GM23338 (cell line): ENCODE measurements at regions not wholly inside any gene's neighbourhood (a gene's known extent, or its start where the extent isn't known, plus 50 kb on each side); places are given as distances from the start of the nearest gene placed in this dataset.

Experiments used
- ATAC-seq: fragments of 200-7000 bp; cut with Tn5 transposase; 3 replicates; pipeline ENCODE4 v1.9.1; 2020
- DNase-seq: peaks from one replicate; pipeline ENCODE4 v3.0.0-alpha.2; 2015; ENCODE audit warnings: low spot score
- H2AFZ ChIP-seq: fragments of 200-600 bp; sonication (generic); 2 replicates; pipeline ENCODE4 v1.8.0; 2016; ENCODE audit warnings: antibody characterized with exemption, mild to moderate bottlenecking, moderate library complexity
- H3F3A ChIP-seq: fragments of 200-600 bp; sonication (generic); replicated peaks from 2 replicates; pipeline ENCODE4 v1.8.0; 2017; ENCODE audit warnings: antibody characterized with exemption, mixed run types, low read depth
- H3K27ac ChIP-seq: fragments of 200-600 bp; sonication (generic); 2 replicates; pipeline ENCODE4 v1.6.1; 2016; ENCODE audit warnings: low read depth
- H3K27me3 ChIP-seq: fragments of 200-600 bp; sonication (generic); 2 replicates; pipeline ENCODE4 v1.8.0; 2016; ENCODE audit warnings: mild to moderate bottlenecking, mixed run types, moderate library complexity; ENCODE audit not compliant: insufficient read depth
- H3K36me3 ChIP-seq: fragments of 200-600 bp; sonication (generic); 2 replicates; pipeline ENCODE4 v1.8.0; 2016; ENCODE audit warnings: mild to moderate bottlenecking; ENCODE audit not compliant: insufficient read depth
- H3K4me1 ChIP-seq: fragments of 200-600 bp; sonication (generic); 2 replicates; pipeline ENCODE4 v1.8.0; 2016; ENCODE audit warnings: mild to moderate bottlenecking, moderate library complexity; ENCODE audit not compliant: insufficient read depth
- H3K4me2 ChIP-seq: fragments of 200-600 bp; sonication (generic); 2 replicates; pipeline ENCODE4 v1.7.1; 2017; ENCODE audit warnings: mixed run types
- H3K4me3 ChIP-seq: fragments of 200-600 bp; sonication (generic); 2 replicates; pipeline ENCODE4 v1.6.1; 2016; ENCODE audit warnings: mixed run types
- H3K79me2 ChIP-seq: fragments of 200-600 bp; sonication (generic); replicated peaks from 2 replicates; pipeline ENCODE4 v1.8.0; 2017; ENCODE audit warnings: mild to moderate bottlenecking; ENCODE audit not compliant: insufficient read depth
- H3K9me2 ChIP-seq: fragments of 200-600 bp; sonication (generic); 2 replicates; pipeline ENCODE4 v1.8.0; 2017; ENCODE audit not compliant: insufficient read depth
- H4K20me1 ChIP-seq: fragments of 200-600 bp; sonication (generic); replicated peaks from 2 replicates; pipeline ENCODE4 v1.8.0; 2017; ENCODE audit warnings: mild to moderate bottlenecking; ENCODE audit not compliant: insufficient read depth
- H3K27ac Mint-ChIP-seq: 2 replicates; pipeline ENCODE4 v1.8.0; 2020; ENCODE audit warnings: inconsistent platforms, mild to moderate bottlenecking, moderate library complexity, mixed read lengths
- H3K27me3 Mint-ChIP-seq: 3 replicates; pipeline ENCODE4 v1.8.0; 2022; ENCODE audit warnings: low read depth, mild to moderate bottlenecking, moderate library complexity, mixed read lengths, inconsistent platforms; ENCODE audit not compliant: insufficient read depth, poor library complexity
- H3K36me3 Mint-ChIP-seq: 3 replicates; pipeline ENCODE4 v1.8.0; 2021; ENCODE audit warnings: low read depth, mild to moderate bottlenecking, inconsistent platforms, moderate library complexity, mixed read lengths
- H3K4me1 Mint-ChIP-seq: 3 replicates; pipeline ENCODE4 v1.8.0; 2020; ENCODE audit warnings: mild to moderate bottlenecking, inconsistent platforms, mixed read lengths
- H3K4me3 Mint-ChIP-seq: 3 replicates; pipeline ENCODE4 v1.8.0; 2021; ENCODE audit warnings: moderate library complexity, mild to moderate bottlenecking, inconsistent platforms, mixed read lengths
- H3K9me3 Mint-ChIP-seq: 3 replicates; pipeline ENCODE4 v1.8.0; 2020; ENCODE audit warnings: moderate library complexity, mild to moderate bottlenecking, inconsistent platforms, mixed read lengths
- CREB1 ChIP-seq: fragments of 250-450 bp; sonication (Bioruptor Pico); IDR thresholded peaks from 2 replicates; pipeline ENCODE4 v1.5.0; 2020; ENCODE audit warnings: low read depth, mild to moderate bottlenecking, moderate library complexity
- EZH2 ChIP-seq: fragments of 200-600 bp; sonication (generic); IDR thresholded peaks from one replicate; pipeline ENCODE4 v1.8.0; 2017; ENCODE audit warnings: antibody characterized with exemption, mild to moderate bottlenecking, low read depth; ENCODE audit not compliant: unreplicated experiment
- EZH2phosphoT487 ChIP-seq: fragments of 200-600 bp; sonication (generic); IDR thresholded peaks from one replicate; pipeline ENCODE4 v1.8.1; 2018; ENCODE audit warnings: antibody characterized with exemption; ENCODE audit not compliant: unreplicated experiment
- JUNB ChIP-seq: IDR thresholded peaks from one replicate; pipeline ENCODE4 v1.6.1; 2016; ENCODE audit warnings: antibody characterized with exemption; ENCODE audit not compliant: unreplicated experiment
- NANOG ChIP-seq: IDR thresholded peaks from 2 replicates; pipeline ENCODE4 v1.6.1; 2016; ENCODE audit warnings: antibody characterized with exemption, borderline replicate concordance
- POLR2AphosphoS5 ChIP-seq: IDR thresholded peaks from 2 replicates; pipeline ENCODE4 v1.6.1; 2016; ENCODE audit warnings: antibody characterized with exemption, low read depth
- REST ChIP-seq: IDR thresholded peaks from one replicate; pipeline ENCODE4 v1.6.1; 2018; ENCODE audit warnings: antibody characterized with exemption; ENCODE audit not compliant: unreplicated experiment
- STAT1 ChIP-seq: IDR thresholded peaks from one replicate; pipeline ENCODE4 v1.6.1; 2016; ENCODE audit warnings: antibody characterized with exemption; ENCODE audit not compliant: unreplicated experiment
- ZNF114 ChIP-seq: fragments of 250-450 bp; sonication (Bioruptor Pico); IDR thresholded peaks from 2 replicates; pipeline ENCODE4 v1.5.0; 2020; ENCODE audit warnings: mild to moderate bottlenecking, moderate library complexity
- ZNF331 ChIP-seq: fragments of 250-450 bp; sonication (Bioruptor Pico); IDR thresholded peaks from 2 replicates; pipeline ENCODE4 v1.5.0; 2020; ENCODE audit warnings: low read depth, mild to moderate bottlenecking, moderate library complexity
- ZNF462 ChIP-seq: fragments of 250-450 bp; sonication (Bioruptor Pico); IDR thresholded peaks from 2 replicates; pipeline ENCODE4 v1.5.0; 2020; ENCODE audit warnings: mild to moderate bottlenecking, moderate library complexity
- TF ChIP-seq, protein P1 (sequence below): IDR thresholded peaks from 2 replicates; pipeline ENCODE4 v1.6.1; 2016; ENCODE audit warnings: antibody characterized with exemption
- TF ChIP-seq, protein P2 (sequence below), 2 experiments: fragments of 200-600 bp in 1 of 2; sonication (generic) in 1 of 2; conservative IDR thresholded peaks; 2 replicates each; pipeline versions ENCODE4 v1.5.1 to v1.6.1; 2016 to 2017; ENCODE audit warnings: antibody characterized with exemption in 2 of 2, low read depth in 2 of 2, mild to moderate bottlenecking in 2 of 2, moderate library complexity in 1 of 2

DNA sequence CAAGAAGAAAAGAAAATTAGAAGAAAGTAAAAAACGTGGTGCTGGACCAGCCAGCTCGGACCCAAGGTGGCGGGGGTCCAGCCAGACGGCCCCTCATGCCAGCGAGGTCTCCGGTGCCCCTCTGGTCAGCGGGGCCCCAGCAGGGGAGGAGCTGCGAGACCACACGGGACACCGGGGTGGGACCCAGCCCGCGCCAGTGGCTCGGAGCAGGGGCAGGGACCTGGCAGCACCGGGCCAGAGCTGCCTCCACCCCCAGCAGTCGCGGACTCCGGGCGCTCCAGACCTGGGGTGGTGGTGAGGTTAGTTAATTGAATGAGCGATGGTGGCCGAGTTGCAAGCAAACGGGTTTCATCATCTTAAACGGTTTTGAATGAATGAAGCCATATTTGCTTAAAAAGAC is 289.9 kb upstream of the MC4R start:
- Mint-ChIP-seq H3K27me3 (no peaks in the 10 kb centered on the region), H3K4me3 (no peak overlapping the region), H3K9me3 (no peaks in the 10 kb centered on the region), H3K36me3 (no peaks in the 10 kb centered on the region), H3K4me1 (no peaks in the 10 kb centered on the region), H3K27ac (no peak overlapping the region)
- H3K27ac ChIP-seq, result no peak overlapping the region
- H3K79me2 ChIP-seq, result no peaks in the 10 kb centered on the region
- ATAC-seq (no peak), DNase-seq (no peak)
- H3K9me2 ChIP-seq, result no peaks in the 10 kb centered on the region
- no peak overlapping the region for H2AFZ ChIP-seq
- no peak overlapping the region for H3K4me3 ChIP-seq
- no peaks in the 10 kb centered on the region for H3K36me3 ChIP-seq
- no peak overlapping the region for H3K4me2 ChIP-seq
- H3F3A ChIP-seq, result no peaks in the 10 kb centered on the region
- no peaks in the 10 kb centered on the region for H3K4me1 ChIP-seq
- no peaks in the 10 kb centered on the region for H4K20me1 ChIP-seq
- H3K27me3 ChIP-seq, result no peaks in the 10 kb centered on the region
- TF ChIP-seq EZH2 (no peak), ZNF114 (CRISPR knock-in tag) (no peak), EZH2phosphoT487 (no peak), STAT1 (no peak), CREB1 (no peak), JUNB (no peak), REST (no peak), POLR2AphosphoS5 (no peak), ZNF462 (CRISPR knock-in tag) (no peak), NANOG (no peak), ZNF331 (no peak)
- TF ChIP-seq, protein P1, sequence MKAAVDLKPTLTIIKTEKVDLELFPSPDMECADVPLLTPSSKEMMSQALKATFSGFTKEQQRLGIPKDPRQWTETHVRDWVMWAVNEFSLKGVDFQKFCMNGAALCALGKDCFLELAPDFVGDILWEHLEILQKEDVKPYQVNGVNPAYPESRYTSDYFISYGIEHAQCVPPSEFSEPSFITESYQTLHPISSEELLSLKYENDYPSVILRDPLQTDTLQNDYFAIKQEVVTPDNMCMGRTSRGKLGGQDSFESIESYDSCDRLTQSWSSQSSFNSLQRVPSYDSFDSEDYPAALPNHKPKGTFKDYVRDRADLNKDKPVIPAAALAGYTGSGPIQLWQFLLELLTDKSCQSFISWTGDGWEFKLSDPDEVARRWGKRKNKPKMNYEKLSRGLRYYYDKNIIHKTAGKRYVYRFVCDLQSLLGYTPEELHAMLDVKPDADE, result no peak
- TF ChIP-seq, protein P2, sequence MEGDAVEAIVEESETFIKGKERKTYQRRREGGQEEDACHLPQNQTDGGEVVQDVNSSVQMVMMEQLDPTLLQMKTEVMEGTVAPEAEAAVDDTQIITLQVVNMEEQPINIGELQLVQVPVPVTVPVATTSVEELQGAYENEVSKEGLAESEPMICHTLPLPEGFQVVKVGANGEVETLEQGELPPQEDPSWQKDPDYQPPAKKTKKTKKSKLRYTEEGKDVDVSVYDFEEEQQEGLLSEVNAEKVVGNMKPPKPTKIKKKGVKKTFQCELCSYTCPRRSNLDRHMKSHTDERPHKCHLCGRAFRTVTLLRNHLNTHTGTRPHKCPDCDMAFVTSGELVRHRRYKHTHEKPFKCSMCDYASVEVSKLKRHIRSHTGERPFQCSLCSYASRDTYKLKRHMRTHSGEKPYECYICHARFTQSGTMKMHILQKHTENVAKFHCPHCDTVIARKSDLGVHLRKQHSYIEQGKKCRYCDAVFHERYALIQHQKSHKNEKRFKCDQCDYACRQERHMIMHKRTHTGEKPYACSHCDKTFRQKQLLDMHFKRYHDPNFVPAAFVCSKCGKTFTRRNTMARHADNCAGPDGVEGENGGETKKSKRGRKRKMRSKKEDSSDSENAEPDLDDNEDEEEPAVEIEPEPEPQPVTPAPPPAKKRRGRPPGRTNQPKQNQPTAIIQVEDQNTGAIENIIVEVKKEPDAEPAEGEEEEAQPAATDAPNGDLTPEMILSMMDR (conservative IDR thresholded peaks at IDR 0.05; ENCODE audit: low read depth in 2 of 2), result no peak
